HG03135 (cell line): ENCODE measurements at regions not wholly inside any gene's neighbourhood (a gene's known extent, or its start where the extent isn't known, plus 50 kb on each side); places are given as distances from the start of the nearest gene placed in this dataset.

Experiments
- ATAC-seq: cut with Tn5 transposase; IDR thresholded peaks from one replicate; pipeline ENCODE4 v1.9.1; 2021; ENCODE audit warnings: mild to moderate bottlenecking, moderate library complexity; ENCODE audit not compliant: unreplicated experiment

DNA sequence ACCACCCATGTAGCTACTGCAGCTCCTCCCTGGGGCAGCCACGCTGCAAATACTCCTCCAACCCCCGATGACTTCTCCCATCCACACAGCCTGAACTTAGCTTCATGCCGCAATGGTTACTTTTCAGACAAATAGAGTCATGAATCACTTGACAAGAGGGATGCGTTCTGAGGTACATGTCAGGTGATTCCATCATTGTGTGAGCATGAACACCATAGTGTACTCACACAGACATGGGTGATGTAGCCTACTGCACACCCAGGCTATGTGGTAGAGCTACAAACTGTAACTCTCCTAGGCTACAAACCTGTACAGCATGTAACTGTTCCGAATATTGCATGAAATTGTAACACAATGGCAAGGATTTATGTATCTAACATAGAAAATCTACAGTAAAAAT is 298.5 kb upstream of the SLC35B3 start:
- ATAC-seq, result no peak

DNA sequence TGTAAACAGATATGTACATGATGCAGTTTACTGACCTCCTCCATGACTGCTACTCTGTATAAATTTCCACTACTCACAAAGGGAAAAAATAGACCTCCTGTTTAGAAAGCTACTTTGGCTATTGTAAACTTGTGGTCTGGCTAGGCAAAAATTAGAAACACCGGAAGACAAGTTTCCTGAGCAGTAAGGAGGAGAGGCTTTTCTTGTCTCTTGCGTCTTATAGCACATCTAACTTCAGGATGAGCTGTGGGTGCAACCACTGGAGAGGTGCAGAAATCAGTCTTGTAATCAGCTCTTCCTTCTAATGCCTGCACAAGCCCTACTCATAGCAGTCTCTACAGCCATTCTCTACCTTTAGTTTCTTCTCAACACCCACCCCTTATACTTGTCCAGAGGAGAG is 296.5 kb upstream of the SLC35B3 start:
- ATAC-seq, result no peak

DNA sequence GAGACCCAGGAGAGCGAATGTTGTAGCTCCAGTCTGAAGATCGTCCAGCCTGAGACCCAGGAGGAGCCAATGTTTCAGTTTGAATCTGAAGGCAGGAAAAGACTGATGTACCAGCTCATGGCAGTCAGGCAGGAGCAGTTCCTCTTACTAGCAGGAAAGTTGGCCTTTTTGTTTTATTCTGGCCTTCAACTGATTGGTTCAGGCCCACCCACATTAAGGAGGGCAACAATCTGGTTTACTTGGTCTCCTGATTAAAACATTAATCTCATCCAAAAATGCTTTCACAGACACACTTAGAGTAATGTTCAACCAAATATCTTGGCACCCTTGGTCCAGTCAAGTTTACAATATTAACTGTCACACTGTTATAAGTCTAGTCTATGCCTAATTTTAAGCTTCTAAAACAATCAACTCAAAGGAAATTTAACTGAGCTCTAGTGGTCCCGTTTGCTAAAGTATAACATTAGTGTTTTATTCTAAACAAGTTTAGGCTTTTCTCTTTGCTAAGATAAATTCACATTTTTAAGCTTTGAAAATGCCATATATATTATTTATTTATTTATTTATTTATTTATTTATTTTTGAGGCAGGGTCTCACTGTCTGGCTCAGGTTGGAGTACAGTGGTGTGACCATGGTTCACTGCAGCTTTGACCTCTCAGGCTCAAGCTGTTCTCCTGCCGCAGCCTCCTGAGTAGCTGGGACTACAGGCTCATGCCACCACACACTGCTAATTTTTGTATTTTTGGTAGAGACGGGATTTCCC is 275.5 kb upstream of the SLC35B3 start:
- ATAC-seq, result no peak

DNA sequence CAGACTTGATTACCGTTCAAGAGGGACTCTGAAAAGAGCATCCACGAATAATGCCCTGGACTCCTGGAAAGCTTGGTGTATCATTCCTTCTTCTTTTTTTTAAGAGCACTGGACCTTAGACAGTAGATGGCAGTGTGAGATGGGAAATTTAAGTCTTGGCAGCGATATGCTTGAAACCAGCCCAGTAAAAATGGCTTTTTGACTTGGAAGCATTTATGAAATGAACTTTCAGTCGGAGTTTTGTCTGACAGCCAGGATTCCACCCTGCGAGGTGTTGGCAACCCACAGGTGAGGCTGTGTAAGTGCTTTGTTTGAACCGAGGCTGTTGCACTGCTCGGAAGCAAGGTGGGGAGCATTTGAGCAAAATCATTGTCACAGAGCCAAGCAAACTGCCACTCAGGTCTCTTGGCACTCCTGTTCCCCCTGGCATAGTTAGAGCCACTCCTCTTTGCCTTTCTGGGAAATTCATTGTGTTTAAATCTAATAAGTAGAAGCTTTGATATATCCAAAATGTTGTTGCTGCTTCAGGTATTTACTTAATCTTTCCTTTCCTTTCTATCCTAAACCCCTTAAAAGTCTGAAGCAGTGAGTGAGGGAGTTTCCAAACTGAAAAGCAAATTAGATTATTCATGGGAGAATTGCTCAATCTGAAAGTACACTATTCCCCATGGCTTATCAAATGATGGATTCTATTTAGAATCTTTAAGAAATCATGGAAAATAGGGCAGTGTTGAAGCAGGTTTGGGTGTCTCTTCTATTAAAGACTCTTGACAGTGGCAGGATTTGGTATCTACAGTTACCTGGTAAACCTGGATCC is 272.8 kb upstream of the SLC35B3 start:
- no peak for ATAC-seq

DNA sequence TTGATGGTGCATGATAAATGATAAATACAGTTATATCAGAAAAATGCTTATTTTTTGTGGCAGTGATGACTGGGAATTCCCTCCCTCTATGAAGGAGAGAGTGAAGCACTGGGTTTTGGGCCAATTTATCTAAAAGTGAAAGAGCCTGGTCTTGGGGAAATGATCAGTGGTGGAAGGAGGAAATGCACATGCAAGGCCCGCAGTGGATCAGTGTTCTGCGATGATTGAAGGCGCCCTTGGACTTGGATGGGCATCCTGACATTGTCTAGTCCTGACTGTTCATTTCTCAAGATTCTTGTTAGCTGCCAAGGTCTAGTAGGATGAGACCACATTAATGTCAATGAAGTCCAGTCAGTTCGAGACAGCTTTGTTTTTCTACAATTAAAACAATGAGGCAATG is 272.0 kb upstream of the SLC35B3 start:
- ATAC-seq, result no peak

DNA sequence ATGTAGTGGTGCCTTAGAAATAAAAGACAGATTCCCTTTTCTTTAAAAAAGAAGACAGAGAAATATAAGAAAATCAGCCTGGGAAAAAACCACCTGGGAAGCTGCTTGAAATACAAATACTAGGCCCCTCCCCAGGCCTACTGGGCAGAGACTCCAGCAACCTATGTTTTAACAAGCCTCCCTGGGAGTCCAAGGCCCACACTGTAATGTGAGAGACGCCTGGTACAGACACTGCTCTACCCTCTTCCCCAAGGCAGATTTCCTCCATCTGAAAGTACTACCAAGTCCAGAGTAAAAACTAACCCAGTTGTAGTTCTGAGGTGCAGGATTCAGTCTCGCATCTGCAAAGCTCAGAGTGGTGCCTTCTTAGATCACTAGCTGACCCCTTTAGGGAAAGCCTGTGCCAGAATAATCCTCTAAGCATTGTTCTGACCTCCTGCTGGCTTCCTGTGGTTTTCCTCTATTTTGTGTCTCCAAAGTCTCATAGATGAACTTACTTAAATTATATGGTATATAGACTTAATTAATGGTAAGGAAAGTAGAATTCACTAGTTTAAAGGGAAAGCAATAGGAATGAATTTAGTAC is 270.2 kb upstream of the SLC35B3 start:
- ATAC-seq, result no peak

DNA sequence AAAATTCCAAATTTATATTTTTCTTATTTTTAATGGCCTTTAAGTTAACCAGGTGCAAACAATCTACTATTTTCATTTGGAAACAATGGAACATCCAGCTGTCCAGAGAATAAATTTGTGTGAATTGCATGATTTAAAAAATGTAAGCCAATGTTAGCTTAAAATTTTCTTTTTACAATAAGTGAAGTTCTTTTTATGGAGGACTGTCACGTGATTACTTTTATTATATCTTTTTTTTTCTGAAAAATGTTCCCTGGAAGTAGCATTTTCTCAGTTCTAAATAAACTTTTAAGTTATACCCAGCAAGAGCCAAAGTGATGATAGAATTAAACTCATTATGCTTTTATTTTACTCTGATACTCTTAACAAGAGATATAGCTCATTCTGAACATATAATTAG is 267.7 kb upstream of the SLC35B3 start:
- no peak for ATAC-seq

DNA sequence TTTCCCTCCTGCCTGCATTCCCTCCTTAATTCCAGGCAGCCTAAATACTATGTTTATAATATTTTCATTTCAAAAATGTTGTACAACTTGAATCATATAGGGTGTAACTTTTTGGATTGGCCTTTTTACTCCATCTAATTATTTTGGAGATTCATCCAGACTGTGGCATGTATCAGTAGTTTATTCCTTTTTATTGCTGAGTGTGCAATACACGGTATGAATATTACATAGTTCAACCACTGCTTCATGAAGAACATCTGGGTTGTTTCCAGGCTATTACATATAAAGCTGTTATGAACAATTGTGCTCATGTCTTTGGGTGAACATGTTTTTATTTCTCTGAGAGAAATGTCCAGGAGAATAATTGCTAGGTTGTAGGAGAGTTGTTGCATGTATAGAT is 253.5 kb upstream of the SLC35B3 start:
- ATAC-seq, result no peak

DNA sequence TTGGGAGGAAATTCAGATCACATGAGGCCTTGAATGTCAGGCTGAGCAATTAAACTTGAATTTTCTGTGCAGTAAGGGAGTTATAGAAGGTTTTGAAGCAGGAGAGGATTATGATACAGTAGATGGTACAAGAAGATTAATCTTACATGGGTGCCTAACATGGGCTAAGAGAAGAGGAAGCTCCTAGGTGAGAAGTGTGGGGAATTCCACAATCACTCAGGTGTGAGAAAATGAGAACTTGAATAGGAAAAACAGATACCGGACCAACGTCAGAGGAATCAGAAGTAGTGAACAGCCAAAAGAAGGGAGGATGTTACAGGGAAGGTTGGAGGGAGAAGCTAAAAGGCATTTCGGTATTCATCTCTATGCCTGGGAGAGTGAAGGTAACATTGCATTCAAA is 250.7 kb upstream of the SLC35B3 start:
- ATAC-seq, result no peak

DNA sequence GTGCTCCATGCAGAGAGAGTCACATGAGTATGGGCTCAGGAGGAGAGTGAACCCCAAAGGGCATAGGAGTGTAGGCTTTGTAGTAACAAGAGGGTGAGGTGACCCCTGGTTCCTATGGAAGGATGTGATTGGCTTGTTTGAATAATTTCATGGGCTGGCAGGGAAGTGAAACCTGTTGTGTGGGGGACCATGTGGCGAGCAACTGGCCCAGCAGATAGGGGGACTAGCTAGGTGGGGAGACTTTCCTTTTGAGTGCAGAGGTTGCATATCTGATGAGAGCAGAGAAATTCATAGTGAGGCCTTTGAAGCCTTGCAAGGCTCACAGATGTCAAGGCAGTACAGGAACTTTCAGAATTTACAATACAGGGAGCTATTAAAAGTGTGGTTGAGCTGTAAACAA is 247.9 kb upstream of the SLC35B3 start:
- no peak for ATAC-seq

DNA sequence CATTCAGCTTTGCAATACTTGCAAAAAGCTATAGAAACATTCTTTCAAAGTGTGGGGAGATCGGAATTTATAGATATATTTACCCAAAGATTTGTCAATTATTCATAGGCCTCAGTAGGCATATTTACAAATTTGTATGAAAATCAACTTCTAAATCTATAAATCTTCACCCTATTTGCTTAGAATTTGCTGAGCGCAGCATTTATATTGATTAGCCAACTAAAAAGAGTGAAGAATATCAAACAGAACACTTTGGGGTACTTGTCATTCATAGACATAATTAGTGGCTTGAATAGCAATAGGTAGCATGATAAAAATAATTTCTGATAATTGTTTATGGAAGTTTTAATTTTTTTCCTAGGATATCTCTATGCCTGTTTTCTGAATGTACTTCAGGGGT is 244.5 kb upstream of the SLC35B3 start:
- ATAC-seq, result no peak

DNA sequence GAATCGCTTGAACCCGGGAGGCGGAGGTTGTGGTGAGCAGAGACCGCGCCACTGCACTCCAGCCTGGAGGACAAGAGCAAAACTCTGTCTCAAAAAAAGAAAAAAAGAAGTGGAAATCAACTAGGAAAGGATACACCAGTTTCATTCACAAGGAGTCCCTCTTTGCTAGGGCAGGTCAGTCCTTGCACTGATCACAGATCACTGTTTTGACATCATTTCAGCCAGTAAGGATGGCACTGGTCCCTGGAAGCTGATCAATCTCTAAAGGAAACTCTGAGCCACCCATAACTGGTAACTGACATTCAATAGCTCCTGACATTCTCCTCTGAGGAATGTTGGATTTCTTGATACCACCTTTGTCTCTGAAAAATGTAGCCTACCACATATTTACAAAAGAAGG is 243.1 kb upstream of the SLC35B3 start:
- ATAC-seq, result no peak

DNA sequence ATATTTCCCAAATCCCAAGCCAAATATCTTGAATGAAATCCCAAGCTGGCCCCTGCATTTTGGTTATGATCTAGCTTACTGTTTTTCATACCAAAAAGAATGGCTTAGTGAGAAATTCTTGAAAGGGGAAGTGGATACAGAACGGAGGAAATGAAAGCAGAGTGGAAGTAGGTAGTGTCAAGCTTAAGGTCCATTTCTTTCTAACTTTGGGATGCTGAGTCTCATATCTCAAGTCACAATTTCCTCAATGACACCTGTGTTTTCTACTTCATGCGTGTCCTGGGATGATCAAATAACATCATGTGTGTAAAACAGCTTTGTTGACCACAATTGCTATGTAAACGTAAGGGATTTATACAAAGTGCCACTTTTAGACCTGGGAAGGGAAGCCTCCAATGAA is 238.8 kb upstream of the SLC35B3 start:
- ATAC-seq, result no peak

DNA sequence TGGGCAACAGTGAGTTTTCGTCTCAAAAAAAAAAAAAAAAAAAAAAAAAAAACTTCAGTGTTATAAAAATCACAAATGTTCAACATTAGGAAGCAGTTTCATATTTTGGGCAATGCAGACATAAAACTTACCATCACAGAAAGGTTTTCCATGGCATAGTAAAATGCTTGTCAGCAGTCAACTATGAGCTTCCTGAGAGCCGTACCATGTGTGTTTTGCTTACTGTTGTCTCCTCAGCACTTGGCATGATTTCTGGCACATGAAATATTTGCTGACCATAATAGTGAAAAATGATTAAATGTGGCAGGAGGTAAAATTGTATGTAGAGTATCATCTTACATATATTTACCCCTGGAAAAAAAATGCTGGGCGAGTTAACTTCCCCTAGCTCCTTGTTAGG is 237.5 kb upstream of the SLC35B3 start:
- ATAC-seq, result no peak

DNA sequence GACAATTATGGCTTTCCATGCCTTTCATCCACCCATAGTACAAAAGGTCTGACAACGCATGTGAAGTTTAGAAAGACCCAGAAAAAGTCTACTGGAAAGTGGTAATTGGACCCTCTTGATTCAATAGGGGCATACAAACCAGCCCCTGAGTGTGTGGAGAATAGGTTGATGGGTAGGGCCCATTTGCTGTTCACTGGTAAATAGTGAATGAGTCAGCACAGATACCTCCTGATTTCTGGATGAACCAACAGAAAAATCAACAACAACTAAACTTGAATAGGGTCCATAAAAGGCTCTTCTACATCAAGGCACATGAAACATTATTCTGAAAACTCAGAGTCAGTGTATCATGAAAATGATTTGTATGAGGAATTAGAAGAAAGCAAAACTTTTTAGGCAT is 235.4 kb upstream of the SLC35B3 start:
- ATAC-seq, result no peak

DNA sequence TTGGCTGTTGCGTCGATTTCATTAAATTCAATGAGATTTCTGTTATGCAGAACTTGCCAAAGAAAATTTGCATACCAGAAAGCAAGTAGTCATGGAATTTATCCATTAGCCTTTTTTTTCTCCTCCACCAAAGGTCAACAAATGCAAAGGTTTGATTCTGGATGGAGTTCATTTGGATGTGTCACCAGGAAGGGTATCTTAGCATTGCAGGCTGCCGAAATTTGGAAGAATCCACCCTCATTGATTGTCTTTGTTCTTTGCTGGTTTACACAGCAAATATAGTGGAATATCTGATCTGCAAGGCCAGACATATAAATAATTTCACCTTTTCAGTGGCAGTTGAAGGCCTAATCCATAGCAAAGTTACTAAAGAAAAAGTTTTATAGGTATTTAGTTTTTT is 229.4 kb upstream of the SLC35B3 start:
- ATAC-seq, result no peak

DNA sequence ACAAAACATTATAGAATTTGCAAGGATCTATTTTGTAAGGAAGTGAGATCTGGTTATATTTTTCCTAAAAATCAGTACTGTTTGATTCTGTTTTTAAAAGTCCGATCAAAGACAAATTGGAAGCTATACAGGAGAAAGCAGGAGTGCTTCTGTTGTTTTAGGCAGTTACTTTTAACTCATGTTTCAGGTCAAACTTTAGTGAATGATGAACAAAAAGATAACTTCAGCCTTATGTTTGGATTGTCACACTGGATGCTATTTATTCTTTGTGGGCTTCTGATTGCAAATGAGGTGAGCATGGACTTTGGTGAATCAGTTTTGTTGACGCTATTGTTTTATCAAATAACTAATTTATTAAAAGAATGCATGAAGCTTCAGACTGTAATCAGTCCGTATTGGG is 228.7 kb upstream of the SLC35B3 start:
- no peak for ATAC-seq

DNA sequence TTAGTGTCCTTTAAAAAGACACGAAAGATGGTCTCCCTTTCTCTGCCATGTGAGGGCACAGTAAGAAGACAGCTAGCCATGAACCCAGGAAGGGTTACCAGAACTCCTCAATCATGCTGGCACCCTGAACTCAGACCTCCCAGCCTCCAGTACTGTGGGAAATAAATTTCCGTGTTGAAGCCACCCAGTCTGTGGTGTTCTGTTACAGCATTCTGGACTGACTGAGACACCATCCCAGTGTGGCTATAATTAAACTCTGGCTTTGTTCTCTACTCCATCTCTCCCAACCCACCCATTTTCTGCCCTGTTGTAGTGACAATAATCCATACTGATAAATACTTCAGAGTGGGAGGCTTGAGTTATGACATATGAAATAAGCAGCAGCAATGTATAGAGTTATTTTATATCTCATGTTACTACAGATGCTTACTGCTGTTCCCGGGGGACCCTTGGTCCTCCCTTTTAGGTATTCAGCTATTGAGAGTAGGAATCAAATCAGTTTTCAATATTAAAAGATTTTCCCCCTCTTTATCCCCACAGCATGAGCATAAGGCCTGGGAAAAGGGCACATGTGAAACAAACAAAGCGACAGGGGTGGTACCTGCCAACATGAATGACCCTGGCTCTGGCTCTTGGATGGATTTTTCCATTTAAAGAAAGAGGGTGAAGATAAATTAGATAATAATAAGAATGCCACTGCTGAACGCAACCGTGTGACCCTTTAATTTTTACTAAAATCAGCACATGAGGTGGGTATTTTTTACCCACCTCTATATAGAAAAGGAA is 224.3 kb upstream of the SLC35B3 start:
- no peak for ATAC-seq

DNA sequence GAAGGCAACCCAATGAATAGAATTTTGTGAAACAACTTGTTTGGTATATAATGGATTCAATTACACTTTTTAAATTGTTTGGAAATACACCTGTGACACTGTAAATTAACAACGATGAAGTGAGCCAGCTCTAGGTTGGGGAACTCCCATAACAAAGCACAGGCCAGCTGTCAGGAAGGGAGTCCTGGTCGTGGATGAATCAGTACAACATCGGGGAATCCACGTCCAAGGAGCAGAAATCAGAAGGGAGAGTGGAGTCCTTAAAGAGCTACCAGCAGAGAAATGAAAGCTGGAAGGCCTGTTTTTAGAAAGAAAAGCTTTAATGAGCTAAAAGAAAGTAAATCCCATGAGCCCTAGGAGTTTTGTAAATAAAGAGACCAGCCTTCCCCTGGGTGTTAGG is 223.1 kb upstream of the SLC35B3 start:
- no peak for ATAC-seq

DNA sequence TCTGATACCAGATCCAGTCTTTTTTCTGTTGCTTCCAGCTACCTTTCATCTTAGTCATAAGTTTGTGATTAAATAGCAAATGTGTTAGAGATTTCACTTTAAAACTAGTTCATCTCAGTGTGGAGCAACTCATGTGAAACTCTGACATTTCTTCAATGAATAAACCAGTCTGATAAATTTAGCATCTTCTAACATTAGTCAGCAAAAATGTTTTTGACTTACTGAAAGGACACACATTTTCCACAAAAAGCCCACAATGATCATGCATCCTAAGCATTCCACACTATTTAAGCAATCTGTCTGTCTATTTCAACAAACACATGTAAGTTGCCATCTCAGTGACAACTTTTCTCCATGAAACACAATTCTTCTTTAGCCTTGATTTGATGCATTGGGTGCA is 222.2 kb upstream of the SLC35B3 start:
- ATAC-seq, result no peak

DNA sequence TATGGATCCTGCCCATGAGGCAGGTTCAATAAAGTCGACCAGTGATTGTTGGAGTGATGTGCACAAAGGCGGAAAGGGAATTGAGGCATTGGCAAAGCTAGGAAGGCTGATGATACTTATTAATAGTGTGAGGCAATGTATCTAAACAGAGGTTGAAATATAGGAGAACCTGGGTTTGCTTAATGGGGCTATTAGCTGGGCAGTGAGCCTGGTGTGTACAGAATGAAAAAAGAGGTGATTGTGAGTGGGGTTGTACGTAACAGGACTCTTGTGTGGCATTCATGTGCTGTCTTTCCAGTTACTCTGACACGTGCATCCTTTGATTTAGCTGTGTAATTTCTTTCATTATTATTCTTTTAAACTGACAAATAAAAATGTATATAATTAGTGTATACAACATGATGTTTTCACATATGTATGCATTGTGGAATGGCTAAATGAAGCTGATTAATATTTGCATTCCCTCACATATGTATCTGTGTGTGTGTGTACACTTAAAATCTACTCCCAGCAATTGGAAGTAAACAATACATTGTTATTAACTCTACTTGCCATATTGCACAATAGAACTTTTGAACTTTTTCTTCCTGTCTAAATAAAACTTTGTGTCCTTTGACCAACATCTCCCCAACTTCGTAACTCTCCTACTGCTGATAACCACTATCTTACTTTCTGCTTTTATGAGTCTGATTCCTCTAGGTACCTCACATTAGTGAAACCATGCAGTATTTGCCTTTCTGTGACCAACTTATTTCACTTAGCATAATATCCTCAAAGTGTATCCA is 220.5 kb upstream of the SLC35B3 start:
- no peak for ATAC-seq
